ENCODE measurements at regions not wholly inside any gene's neighbourhood (a gene's known extent, or its start where the extent isn't known, plus 50 kb on each side); places are given as distances from the start of the nearest gene placed in this dataset.
A peak's percentile ranks its signal among the peaks of the same experiment; 100 is the strongest.
"Not testable (repeated sequence)": the region's sequence is repeated elsewhere in the genome, so short reads cannot be mapped to it uniquely, and the experiment has no call there.

DNA sequence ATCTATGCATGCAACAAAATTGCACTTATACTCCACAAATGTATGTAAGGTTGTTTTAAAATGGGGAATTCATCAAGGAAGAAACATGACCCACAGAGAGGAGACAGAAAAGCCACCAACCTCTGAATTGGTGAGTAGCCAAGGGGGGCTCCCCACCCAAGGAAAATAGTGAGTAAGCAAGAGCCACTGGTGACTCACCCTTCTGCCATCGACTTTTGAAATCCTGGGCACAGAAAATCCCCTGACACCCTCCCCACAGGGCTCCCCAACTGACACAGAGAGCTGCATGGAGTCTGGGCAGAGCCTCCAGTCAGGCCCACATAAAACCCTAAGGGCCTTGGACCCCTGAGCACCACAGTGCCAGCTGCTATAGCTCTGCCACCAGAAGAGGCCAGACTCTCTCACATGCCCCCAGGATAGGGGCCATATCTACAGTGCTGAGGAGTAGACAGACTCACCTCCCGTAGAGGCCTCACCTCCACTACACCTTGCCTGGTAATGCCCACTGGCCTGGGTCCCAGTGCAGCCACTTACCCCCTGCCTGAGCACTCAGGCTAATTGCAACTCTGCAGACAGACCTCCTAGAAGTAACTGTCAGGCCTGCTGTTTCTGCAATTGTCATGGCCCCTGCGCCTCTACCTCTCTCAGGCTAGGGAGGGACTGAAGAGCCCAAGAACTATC is 244.7 kb upstream of the WSB1 start:
- peak in 1 of 3 donors; percentile 2 for DNase-seq (ENCODE audit: low read depth in 2 of 3, low spot score in 1 of 3)

DNA sequence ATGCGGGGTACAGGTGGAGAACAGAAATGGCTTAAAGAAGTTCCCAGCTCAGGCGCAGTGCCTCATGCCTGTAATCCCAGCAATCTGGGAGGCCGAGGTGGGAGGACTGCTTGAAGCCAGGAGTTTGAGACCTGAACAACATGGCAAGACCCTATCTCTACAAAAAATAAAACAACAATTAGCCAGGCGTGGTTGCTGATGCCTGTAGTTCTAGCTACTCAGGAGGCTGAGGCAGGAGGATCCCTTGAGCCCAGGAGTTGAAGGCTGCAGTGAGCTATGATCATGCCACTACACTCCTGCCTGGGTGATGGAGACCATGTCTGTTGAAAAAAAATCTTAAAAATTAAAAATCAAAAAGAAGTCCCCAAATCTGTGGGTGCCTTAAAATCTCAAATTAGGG is 228.3 kb upstream of the WSB1 start:
- no peak for DNase-seq (ENCODE audit: low read depth in 2 of 3, low spot score in 1 of 3)

DNA sequence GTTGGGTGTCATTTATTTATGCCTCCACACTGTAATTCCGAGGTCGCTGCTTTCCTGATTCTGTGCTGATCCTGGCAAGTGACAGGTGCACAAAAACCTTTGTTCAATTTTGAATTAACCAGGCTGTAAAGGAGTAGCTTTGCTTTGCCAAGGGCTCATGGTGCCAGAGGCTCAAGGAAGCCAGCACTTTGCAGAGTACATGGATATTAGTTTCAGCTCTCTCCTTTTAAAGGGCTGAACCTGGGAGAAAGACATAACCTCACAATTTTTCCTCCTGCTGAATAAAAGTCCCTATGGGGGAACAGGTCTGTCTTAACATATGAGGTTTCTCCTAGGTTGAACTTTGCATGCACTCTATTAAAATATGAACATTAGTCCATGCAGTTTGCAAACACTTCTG is 227.6 kb upstream of the WSB1 start:
- DNase-seq (ENCODE audit: low read depth in 2 of 3, low spot score in 1 of 3) = no peak

DNA sequence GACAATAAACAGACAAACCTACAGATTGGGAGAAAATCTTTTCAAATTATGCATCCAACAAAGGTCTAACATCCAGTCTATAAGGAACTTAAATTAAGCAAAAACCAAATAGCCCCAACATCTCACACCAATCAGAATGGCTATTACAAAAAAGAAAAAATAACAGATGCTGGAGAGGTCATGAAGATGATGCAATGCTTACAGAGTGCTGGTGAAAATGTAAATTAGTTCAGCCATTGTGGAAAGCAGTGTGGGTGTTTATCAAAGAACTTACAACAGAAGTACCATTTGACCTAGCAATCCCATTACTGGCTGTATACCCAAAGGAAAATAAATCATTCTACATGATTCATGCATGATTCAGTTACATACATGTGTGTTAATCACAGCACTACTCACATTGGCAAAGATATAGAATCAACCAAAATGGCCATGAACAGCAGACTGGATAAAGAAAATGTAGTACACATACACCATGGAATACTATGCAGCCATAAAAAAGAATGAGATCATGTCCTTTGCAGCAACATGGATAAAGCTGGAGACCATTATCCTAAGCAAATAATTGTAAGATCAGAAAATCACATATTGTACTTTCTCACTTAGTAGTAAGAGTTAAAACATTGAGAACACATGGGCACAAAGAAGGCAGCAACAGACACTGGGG is 223.9 kb upstream of the WSB1 start:
- DNase-seq (ENCODE audit: low read depth in 2 of 3, low spot score in 1 of 3) = no peak

DNA sequence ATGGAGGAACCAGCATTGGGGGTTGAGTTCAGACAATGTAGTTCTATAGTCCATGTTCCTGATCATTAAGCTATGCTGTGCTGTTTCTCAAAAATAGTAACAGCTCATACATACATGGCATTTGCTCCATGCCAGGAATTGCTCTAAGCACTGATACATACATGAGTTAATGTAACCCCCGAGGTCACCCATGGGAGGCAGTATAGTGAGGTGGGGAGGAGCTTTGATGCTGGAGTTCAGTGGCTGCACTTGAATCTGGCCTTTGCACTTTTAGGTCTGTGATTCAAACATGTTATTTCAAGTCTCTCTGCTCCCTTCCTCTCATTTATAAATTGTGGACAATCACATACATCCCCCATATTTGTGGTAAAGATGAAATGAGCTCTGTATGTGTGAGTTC is 223.1 kb upstream of the WSB1 start:
- no peak for DNase-seq (ENCODE audit: low read depth in 2 of 3, low spot score in 1 of 3)

DNA sequence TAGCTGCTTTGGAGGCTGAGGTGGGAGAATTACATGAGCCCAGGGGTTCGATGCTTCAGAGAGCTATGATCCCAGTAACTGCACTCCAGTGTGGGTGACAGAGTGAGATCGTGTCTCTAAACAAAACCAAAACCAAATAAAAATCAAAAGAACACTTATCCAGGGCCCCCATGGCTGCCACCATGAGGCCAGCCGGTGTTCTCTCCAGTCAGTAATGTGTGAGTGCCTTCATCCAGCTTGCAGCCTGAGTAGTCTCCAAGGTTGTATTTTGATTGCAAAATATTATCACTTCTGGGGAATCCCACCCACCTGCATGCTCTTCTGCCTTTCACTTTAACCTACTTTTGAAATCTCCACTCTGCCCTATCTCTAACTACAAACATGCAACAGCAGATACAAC is 221.0 kb upstream of the WSB1 start:
- DNase-seq (ENCODE audit: low read depth in 2 of 3, low spot score in 1 of 3) = no peak

DNA sequence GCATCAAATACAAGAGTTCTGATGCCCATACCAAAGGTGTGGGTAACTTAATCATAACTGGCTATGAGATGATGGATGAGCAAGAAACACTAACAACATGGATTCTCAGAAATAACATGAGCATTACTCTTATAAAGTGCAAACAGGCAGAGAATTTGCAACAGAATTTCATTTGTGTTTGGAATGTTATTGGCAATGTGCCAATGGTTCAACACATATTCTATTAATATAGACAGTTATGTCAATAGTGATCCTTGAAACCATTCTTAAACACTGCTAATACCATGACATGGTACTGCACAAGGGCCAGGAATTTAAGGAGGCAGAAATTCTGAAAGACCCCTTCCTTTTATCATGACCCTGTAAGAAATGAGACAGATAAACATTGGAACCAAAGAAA is 217.1 kb upstream of the WSB1 start:
- DNase-seq (ENCODE audit: low read depth in 2 of 3, low spot score in 1 of 3) = no peak

DNA sequence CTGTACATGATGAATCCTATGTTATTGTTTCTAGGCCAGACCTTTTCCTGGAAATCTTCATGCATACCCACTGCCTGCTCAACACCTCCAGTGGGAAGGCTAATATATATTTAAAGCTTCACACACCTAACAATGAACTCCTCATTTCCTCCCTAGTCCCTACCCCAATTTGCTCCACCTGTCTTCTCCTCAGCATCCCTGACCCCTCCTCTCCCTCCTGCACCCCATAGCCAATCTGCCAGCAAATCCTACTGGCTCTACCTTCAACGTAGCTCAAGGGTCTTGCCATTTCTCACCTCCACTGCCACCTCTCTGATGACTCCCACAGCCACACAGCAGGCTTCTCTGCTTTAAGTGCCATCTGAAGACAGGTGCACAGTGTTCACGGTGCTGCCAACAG is 215.6 kb upstream of the WSB1 start:
- DNase-seq (ENCODE audit: low read depth in 2 of 3, low spot score in 1 of 3) = no peak

DNA sequence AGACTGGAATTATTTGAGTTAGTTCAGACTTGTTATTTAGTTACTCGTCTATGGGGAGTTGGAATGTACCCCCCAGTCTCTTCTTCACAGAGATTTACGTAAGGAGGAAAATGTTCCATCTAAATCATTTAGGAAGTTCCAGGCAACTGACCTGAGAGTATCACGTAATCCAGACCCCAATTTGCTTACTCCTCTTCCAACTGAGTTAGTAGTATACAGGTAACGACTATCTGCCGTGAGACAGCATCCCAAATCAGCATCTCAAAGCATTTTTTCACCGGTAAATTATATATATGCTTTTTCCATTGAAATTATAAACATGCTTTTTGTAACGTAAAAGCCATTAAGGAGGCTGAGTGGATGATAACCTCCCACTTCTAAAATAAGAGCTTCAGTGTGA is 214.3 kb upstream of the WSB1 start:
- DNase-seq (ENCODE audit: low read depth in 2 of 3, low spot score in 1 of 3) = no peak

DNA sequence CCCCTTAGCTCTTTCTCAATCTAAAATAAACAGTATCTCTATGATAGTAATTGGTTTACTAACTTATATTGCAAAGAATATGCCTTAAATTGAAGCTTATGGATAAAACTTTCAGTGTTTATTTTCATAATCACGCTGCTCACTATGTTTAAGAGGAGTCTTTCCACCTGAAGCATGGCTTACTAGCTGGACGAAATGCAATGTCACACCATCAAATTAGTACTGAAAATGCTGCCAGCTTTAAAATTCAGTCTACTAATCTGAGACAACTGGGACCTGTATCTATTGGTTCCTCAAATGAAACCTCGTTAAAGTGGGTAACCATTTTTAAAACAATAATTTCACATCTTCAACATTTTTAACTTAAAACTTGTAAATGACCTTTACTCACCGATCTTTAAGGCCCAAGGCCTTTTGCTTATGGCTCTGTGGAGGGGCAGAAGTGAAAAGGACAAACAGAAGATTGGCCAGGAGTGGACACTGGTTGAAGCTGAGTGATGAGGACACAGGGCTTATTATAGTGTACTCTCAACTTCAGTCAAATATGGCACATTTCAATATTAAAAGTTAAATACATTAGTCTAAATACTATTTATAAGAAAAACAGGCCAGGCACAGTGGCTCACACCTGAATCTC is 212.8 kb upstream of the WSB1 start:
- DNase-seq (ENCODE audit: low read depth in 2 of 3, low spot score in 1 of 3) = no peak

DNA sequence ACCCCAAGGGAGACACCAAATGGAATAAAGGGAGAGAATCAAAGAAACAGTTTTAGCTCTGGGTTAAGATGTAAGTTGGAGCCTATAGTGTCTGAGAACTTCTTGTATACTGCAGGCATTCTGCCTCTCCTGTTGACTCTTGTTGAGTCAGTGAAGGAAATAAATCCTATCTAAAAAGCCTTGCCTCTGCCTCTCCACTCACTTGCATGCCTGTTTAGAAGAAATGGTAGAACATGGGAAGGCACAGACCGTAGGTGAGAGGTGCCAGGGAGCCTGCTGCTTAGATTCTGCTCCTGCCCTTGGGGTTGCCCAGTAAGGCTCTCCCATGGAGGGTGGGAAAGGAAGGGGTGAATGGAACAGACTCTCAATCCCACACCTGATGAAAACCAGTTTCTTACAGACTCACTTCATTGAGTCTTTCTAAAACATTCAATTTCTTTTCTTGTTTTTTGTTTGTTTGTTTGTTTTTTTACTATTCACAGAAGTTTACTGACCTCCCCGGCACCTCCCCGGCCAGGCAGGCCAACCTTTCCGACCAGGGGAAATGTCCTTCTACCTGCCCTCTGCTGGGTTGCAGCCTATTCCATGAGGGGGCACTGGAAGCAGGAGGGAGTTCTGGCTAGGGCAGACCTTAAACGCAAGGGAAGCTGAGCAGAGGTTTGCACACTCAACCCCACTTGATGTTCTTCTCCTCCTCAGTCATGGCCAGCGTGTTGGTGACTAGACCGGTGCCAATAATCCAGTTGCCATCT is 211.7 kb upstream of the WSB1 start:
- DNase-seq (ENCODE audit: low read depth in 2 of 3, low spot score in 1 of 3) = no peak

DNA sequence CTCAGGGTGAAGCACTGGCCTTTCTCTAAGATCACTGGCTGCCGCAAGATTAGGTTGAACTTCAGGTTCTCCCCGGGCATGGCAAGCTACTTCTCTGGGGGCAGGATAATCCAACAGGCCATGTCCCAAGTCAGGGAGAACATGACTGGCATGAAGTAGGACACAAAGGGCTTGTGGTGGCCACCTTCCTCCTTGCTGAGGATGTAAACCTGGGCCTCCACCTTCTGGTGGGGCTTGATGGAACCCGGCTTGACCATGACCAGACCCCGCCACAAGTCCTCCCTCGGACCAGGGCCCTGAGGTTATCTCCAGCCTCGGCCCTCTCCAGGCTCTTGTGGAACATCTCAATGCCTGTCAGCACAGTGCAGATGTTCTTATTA is 211.1 kb upstream of the WSB1 start:
- no peak for DNase-seq (ENCODE audit: low read depth in 2 of 3, low spot score in 1 of 3)

DNA sequence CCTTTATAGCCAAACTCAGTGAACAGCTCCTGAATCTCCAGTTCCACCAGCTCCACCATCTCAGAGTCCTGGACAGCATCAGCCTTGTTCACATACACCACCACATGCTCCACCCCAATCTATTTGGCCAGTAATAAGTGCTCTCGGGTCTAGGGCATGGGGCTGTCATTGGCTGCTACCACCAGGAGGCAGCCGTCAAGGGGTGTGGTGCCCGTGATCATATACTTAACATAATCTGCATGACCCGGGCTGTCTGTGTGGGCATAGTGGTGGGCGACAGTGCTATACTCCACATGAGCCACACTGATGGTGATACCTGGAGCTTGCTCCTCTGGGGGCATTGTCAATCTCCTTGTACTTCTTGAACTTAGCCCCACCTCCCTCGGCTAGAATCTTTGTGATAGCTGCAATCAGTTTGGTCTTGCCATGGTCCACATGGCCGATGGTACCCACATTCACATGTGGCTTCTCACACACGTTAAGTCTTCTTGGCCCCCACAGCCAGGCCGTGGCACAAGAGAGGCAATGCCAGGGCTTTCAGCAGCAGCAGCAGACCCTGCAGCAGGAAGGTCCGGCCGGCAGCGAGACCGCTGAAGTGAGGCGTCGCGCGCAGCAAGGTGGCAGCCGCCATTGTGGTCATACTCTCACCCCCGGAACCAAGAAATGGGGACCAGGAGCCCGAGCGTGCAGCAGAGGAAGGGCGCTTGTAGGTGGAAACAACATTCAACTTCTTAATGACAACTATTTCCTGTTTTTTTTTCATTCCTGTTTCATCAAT is 210.3 kb upstream of the WSB1 start:
- DNase-seq (ENCODE audit: low read depth in 2 of 3, low spot score in 1 of 3) = no peak

DNA sequence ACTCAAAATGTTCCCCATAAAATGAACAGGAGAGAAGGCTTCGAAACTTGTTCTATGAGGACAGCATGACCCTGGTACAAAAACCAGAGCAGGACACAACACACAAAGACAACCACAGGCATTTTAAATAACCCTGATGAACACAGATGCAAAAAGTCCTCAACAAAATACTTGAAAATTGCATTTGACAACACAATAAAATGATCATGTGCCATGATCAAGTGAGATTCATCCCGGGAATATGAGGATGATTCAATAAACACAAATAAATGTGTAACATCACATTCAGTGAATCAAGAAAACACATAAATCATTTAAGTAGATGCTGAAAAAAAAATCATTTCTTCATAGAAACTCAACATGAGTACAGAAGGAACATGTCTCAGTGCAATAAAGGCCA is 208.4 kb upstream of the WSB1 start:
- no peak for DNase-seq (ENCODE audit: low read depth in 2 of 3, low spot score in 1 of 3)

DNA sequence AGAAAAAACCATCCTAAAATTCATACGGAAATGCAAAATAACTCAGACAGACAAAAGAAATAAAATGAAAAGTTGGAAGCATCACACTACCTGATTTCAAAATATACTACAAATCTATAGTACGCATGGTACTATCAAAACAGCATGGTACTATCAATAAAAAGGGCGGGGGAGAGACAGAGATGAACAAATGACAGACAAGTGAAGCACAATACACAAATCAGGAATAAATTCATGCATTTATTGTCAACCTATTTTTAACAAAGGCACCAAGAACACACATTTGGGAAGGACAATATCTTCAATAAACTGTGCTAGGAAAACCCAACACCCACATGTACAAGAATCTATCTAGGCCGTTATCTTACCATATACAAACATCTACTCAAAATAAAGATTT is 207.4 kb upstream of the WSB1 start:
- no peak for DNase-seq (ENCODE audit: low read depth in 2 of 3, low spot score in 1 of 3)

DNA sequence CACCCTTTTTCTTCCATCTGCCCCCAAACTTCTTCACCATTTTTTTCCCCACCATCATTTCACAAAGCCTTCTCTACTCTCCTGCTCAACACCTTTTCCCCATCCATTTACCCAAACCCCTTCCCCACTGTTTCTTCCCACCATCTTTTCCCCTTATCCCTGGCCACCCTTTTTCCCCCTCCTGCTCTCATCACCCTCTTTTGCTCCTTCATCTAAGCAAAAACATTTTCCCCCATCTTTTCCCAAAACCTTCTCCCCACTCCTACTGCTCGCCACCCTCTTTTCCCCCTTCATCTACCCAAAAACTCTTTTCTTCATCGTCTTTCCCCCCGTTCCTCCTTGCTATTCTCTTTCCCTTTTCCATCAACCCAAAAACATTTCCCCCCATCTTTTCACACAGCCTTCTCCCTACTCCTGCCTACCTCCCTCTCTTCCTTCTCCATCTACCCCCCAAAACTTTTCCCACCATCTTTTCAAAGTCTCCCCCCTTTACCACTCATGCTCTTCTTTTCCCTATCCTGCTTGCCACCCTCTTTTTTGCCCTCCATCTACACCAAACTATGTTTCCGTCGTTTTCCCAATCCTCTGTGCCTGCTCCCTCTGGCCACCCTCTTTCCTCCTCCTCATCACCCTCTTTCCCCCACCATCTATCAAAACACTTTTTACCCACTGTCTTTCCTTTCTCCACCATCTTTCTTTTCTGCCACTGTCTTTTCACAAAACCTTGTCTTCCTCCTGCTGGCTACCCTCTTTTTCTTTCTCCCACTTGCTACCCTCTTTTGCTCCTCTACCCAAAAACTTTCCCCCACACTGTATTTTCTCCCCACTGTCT is 205.8 kb upstream of the WSB1 start:
- DNase-seq (ENCODE audit: low read depth in 2 of 3, low spot score in 1 of 3) = no peak

DNA sequence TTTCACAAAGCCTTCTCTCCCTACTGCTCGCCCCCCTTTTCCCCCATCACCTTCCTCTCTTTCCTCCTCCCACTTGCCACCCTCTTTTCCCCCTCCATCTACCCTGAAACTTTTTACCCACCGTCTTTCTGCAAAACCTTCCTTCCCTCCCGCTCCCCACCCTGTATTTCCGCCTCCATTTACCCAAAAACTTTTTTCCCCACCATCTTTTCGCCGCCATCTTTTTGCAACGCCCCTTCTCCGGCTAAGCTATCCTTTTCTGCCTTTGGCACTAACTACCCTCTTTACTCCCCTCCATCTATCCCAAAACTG is 205.2 kb upstream of the WSB1 start:
- no peak for DNase-seq (ENCODE audit: low read depth in 2 of 3, low spot score in 1 of 3)

DNA sequence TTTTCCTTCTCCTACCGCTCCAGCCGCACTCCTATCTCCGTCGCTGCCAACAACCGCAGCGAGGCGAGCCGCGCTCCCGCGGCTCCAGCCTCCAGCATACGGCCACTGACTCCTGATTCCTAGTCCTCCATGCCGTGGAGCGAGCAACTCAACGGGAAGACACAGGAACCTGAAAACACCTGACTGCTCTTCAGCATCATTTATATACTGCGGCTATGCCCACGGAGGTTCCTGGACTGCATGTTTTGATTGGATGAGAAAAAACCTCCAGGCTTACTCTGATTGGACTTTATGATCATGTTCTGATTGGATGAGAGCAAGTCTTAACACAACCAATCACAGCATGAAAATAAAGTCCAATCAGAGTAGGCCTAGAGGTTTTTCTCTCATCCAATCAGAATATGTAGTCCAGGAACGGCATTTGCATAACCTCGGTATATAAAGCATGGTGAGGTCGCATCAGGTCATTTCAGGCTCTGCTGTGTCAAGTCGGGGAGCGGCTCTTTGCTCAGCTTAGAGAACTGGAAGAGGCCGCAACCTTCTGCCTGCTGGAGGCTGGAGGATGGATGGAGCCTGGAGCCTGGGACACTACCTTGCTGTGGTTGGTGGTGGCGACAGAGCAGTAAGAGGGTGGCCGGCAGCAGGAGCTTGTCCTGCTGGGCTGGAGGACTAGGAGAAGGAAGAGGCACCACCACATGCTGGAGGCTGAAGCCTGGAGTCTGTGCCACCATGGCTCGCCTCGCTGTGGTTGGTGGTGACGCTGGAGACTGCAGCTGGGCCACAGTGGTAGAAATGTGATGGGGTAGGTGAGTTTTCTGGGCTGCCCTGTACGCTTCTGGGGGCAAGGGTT is 204.6 kb upstream of the WSB1 start:
- not testable (repeated sequence) for DNase-seq (ENCODE audit: low read depth in 2 of 3, low spot score in 1 of 3)

DNA sequence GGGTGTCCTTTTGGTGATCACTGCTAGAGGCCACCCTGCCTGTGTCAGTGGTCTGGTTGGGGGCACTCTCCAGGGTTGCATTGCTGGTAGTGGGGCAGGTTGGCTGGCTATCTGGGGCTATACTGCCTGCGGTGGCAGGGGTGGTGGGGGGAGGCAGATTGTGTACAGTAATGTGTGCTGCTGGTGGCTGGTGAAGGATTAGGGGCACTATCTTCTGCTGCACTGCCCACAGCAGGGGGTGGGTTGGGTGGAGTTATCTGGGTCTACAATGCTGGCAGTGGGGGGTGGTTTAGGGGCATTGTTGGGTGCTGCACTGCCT is 204.0 kb upstream of the WSB1 start:
- no peak for DNase-seq (ENCODE audit: low read depth in 2 of 3, low spot score in 1 of 3)

Measured in stimulated activated CD4-positive, alpha-beta T cell treated with anti-CD3 and anti-CD28 coated beads, Interleukin-12 subunit alpha, Interleukin-12 subunit beta, amount 100 ng/mL, for 48 hours (primary cell).